SK-N-SH (cell line): ENCODE measurements at regions not wholly inside any gene's neighbourhood (a gene's known extent, or its start where the extent isn't known, plus 50 kb on each side); places are given as distances from the start of the nearest gene placed in this dataset.

Source experiments
- CTCF ChIA-PET: fragments of 300-600, 350-600 bp; formaldehyde crosslinking; extraction: SDS; loops from one replicate; lab custom pipeline; 2021; lab: Yijun Ruan, JAX
- POLR2A ChIA-PET: fragments of 350-600 bp; sonication (Branson Sonifier 250); formaldehyde crosslinking; extraction: SDS; loops from one replicate; lab custom pipeline; 2020; ENCODE audit warnings: antibody characterized with exemption, inconsistent platforms; lab: Yijun Ruan, JAX
- DNase-seq: peaks from one replicate; pipeline ENCODE4 v3.0.0; 2012
- H2AFZ ChIP-seq: fragments of 200-600 bp; sonication (generic); 2 replicates; pipeline ENCODE4 v1.8.1; 2016; ENCODE audit warnings: antibody characterized with exemption, mild to moderate bottlenecking, low read depth
- H3F3A ChIP-seq: fragments of 200-600 bp; sonication (generic); replicated peaks from 2 replicates; pipeline ENCODE3; 2016; ENCODE audit warnings: antibody characterized with exemption, mild to moderate bottlenecking; ENCODE audit not compliant: insufficient read depth
- H3K27ac ChIP-seq, 2 experiments: fragments of 200-500 bp in 1 of 2; fragments of 200-600 bp in 1 of 2; sonication (Bioruptor generic) in 1 of 2; sonication (generic), shearing (Covaris generic) in 1 of 2; 2 replicates each; pipeline versions ENCODE4 v1.5.1 to v1.6.1; 2014 to 2016; ENCODE audit warnings: low read depth in 2 of 2, inconsistent platforms in 1 of 2, low read length in 1 of 2, mild to moderate bottlenecking in 1 of 2, mixed read lengths in 1 of 2
- H3K27me3 ChIP-seq: fragments of 200-600 bp; sonication (generic), shearing (Covaris generic); 2 replicates; pipeline ENCODE4 v1.6.1; 2016; ENCODE audit warnings: mixed run types; ENCODE audit not compliant: insufficient read depth
- H3K36me3 ChIP-seq, 2 experiments: fragments of 200-500 bp in 1 of 2; fragments of 200-600 bp in 1 of 2; sonication (Bioruptor generic) in 1 of 2; sonication (generic) in 1 of 2; replicated peaks in 1 of 2; 2 replicates each; pipeline versions ENCODE3 to v1.5.1; 2014 to 2016; ENCODE audit warnings: low read length in 1 of 2, mild to moderate bottlenecking in 1 of 2; ENCODE audit not compliant: insufficient read depth in 2 of 2, control insufficient read depth in 1 of 2
- H3K4me1 ChIP-seq, 2 experiments: fragments of 200-500 bp in 1 of 2; fragments of 200-600 bp in 1 of 2; sonication (Bioruptor generic) in 1 of 2; sonication (generic), shearing (Covaris generic) in 1 of 2; 2 replicates each; pipeline versions ENCODE4 v1.5.1 to v1.6.1; 2014 to 2016; ENCODE audit warnings: low read depth in 1 of 2, low read length in 1 of 2, mixed run types in 1 of 2; ENCODE audit not compliant: insufficient read depth in 2 of 2, control insufficient read depth in 1 of 2
- H3K4me2 ChIP-seq: fragments of 200-600 bp; sonication (generic), shearing (Covaris generic); 2 replicates; pipeline ENCODE4 v1.6.1; 2017; ENCODE audit warnings: mixed run types
- H3K4me3 ChIP-seq, 2 experiments: fragments of 200-500 bp in 1 of 2; fragments of 200-600 bp in 1 of 2; sonication (Bioruptor generic) in 1 of 2; sonication (generic), shearing (Covaris generic) in 1 of 2; 2 replicates each; pipeline versions ENCODE4 v1.5.1 to v1.8.1; 2014 to 2016; ENCODE audit warnings: low read depth in 2 of 2, inconsistent platforms in 1 of 2, low read length in 1 of 2, mild to moderate bottlenecking in 1 of 2, mixed read lengths in 1 of 2, moderate library complexity in 1 of 2
- H3K79me2 ChIP-seq: fragments of 200-600 bp; sonication (generic); 2 replicates; pipeline ENCODE4 v1.8.1; 2017; ENCODE audit warnings: mild to moderate bottlenecking; ENCODE audit not compliant: insufficient read depth
- H3K9ac ChIP-seq: fragments of 200-600 bp; sonication (generic); 2 replicates; pipeline ENCODE4 v1.6.1; 2017; ENCODE audit warnings: mixed run types
- H3K9me2 ChIP-seq: fragments of 200-600 bp; sonication (generic); 2 replicates; pipeline ENCODE4 v1.6.1; 2017; ENCODE audit warnings: mixed run types
- H3K9me3 ChIP-seq: fragments of 200-600 bp; sonication (generic); 2 replicates; pipeline ENCODE4 v1.6.1; 2017; ENCODE audit warnings: mixed run types, mild to moderate bottlenecking, moderate library complexity
- H4K20me1 ChIP-seq: fragments of 200-600 bp; sonication (generic); 2 replicates; pipeline ENCODE4 v1.6.1; 2017; ENCODE audit warnings: mild to moderate bottlenecking, mixed run types; ENCODE audit not compliant: insufficient read depth
- CHD2 ChIP-seq: fragments of 150-350 bp; IDR thresholded peaks from 2 replicates; pipeline ENCODE4 v1.6.1; 2018; ENCODE audit warnings: low read length; ENCODE audit not compliant: partially characterized antibody
- EP300 ChIP-seq, 2 experiments: IDR thresholded peaks; 2 replicates each; pipeline versions ENCODE4 v1.4.0 to v1.6.1; 2012; ENCODE audit warnings: borderline replicate concordance in 1 of 2, low read depth in 1 of 2, low read length in 1 of 2
- FOSL2 ChIP-seq: IDR thresholded peaks from 2 replicates; pipeline ENCODE4 v1.4.0; 2012; ENCODE audit warnings: low read depth, mild to moderate bottlenecking, moderate library complexity, borderline replicate concordance
- FOXJ3 ChIP-seq: sonication (generic); formaldehyde crosslinking; IDR thresholded peaks from 2 replicates; pipeline ENCODE4 v1.5.1; 2020; ENCODE audit warnings: mild to moderate bottlenecking, missing genetic modification reagents
- FOXM1 ChIP-seq: IDR thresholded peaks from 2 replicates; pipeline ENCODE4 v1.4.0; 2012; ENCODE audit warnings: low read depth, mild to moderate bottlenecking
- JUND ChIP-seq: IDR thresholded peaks from 2 replicates; pipeline ENCODE4 v1.4.0; 2012
- MXI1 ChIP-seq: IDR thresholded peaks from 2 replicates; pipeline ENCODE4 v1.6.1; 2012; ENCODE audit warnings: mild to moderate bottlenecking, low read depth, low read length, improper control_type of control experiment
- NFIC ChIP-seq: IDR thresholded peaks from 2 replicates; pipeline ENCODE4 v1.4.0; 2012; ENCODE audit warnings: borderline replicate concordance
- POLR2AphosphoS5 ChIP-seq: IDR thresholded peaks from 2 replicates; pipeline ENCODE4 v1.6.1; 2012; ENCODE audit warnings: low read depth, low read length
- RAD21 ChIP-seq: IDR thresholded peaks from 2 replicates; pipeline ENCODE4 v1.6.1; 2012; ENCODE audit warnings: mild to moderate bottlenecking, low read length
- RCOR1 ChIP-seq: fragments of 150-350 bp; IDR thresholded peaks from 2 replicates; pipeline ENCODE4 v1.6.1; 2017; ENCODE audit warnings: antibody characterized with exemption, low read length
- SIN3A ChIP-seq: IDR thresholded peaks from 2 replicates; pipeline ENCODE4 v1.6.1; 2012; ENCODE audit warnings: low read depth, mild to moderate bottlenecking, low read length, moderate library complexity, borderline replicate concordance
- TAF1 ChIP-seq: IDR thresholded peaks from 2 replicates; pipeline ENCODE4 v1.6.1; 2012; ENCODE audit warnings: low read depth, mild to moderate bottlenecking, low read length, moderate library complexity, borderline replicate concordance
- TEAD4 ChIP-seq: IDR thresholded peaks from 2 replicates; pipeline ENCODE4 v1.4.0; 2012; ENCODE audit warnings: mild to moderate bottlenecking, borderline replicate concordance; ENCODE audit not compliant: insufficient read depth
- YY1 ChIP-seq: IDR thresholded peaks from 2 replicates; pipeline ENCODE4 v1.4.0; 2012; ENCODE audit warnings: low read depth, mild to moderate bottlenecking
- WGBS: methylation state at CpG from one replicate; pipeline ENCODE4 v1.1.6; 2017; ENCODE audit warnings: low lambda C conversion rate; 5-methylcytosine and 5-hydroxymethylcytosine counted together
- TF ChIP-seq, protein P1 (sequence below): IDR thresholded peaks from 2 replicates; pipeline ENCODE4 v1.4.0; 2012; ENCODE audit warnings: low read depth, borderline replicate concordance
- TF ChIP-seq, protein P2 (sequence below): fragments of 150-350 bp; IDR thresholded peaks from 2 replicates; pipeline ENCODE4 v1.6.1; 2017; ENCODE audit warnings: antibody characterized with exemption, low read length, low read depth, borderline replicate concordance
- TF ChIP-seq, protein P3 (sequence below): fragments of 150-350 bp; IDR thresholded peaks from 2 replicates; pipeline ENCODE4 v1.6.1; 2016; ENCODE audit warnings: mild to moderate bottlenecking, low read depth, low read length

DNA sequence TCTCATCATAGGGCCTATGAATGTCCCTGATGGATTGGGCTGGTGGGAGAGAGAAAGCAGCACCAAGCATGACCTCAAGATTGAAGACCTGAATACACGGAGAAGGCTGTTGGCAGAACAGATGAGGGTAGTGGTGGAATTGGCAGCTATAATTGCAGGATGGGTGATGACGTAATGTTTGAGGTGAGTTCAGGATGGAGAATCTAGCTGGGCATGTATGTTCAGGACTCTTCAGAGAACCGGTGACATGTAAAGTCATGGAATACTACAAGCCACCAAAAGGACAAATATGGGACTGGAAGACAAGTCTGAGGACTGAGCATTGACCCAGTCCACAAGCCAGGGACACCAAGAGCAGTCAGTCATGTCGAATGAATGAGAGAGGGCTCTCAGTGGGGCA is 999.8 kb upstream of the TMEM132C start (continued):
- TF ChIP-seq, protein P1, sequence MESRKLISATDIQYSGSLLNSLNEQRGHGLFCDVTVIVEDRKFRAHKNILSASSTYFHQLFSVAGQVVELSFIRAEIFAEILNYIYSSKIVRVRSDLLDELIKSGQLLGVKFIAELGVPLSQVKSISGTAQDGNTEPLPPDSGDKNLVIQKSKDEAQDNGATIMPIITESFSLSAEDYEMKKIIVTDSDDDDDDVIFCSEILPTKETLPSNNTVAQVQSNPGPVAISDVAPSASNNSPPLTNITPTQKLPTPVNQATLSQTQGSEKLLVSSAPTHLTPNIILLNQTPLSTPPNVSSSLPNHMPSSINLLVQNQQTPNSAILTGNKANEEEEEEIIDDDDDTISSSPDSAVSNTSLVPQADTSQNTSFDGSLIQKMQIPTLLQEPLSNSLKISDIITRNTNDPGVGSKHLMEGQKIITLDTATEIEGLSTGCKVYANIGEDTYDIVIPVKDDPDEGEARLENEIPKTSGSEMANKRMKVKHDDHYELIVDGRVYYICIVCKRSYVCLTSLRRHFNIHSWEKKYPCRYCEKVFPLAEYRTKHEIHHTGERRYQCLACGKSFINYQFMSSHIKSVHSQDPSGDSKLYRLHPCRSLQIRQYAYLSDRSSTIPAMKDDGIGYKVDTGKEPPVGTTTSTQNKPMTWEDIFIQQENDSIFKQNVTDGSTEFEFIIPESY = no peak
- TF ChIP-seq FOXJ3 (CRISPR knock-in tag) (no peak), YY1 (no peak)
- TF ChIP-seq, protein P2, sequence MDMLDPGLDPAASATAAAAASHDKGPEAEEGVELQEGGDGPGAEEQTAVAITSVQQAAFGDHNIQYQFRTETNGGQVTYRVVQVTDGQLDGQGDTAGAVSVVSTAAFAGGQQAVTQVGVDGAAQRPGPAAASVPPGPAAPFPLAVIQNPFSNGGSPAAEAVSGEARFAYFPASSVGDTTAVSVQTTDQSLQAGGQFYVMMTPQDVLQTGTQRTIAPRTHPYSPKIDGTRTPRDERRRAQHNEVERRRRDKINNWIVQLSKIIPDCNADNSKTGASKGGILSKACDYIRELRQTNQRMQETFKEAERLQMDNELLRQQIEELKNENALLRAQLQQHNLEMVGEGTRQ = no peak

DNA sequence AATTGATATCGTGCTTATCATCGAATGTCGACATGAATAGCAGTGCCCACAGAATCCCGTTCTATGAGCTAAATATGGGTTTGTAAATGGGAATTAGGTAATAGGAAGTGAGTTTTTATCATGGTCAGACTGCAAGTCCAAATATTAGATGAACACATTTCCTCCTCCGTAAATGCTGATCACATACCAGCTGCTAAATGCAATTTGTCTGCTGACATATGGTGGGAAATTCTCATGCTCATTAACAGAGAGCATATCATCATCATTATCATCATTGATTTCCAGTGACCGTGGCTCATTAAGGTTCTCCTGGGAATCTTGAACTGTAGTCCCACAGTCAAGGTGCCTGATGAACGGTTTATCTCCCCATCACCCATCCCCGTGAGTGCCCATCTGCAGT is 998.8 kb upstream of the TMEM132C start:
- Histone ChIP-seq H3K9ac (no peak overlapping the region), H3K36me3 (no peaks in the 10 kb centered on the region), H3K27me3 (no peaks in the 10 kb centered on the region), H3F3A (no peaks in the 10 kb centered on the region), H3K27ac (no peak overlapping the region), H3K79me2 (no peaks in the 10 kb centered on the region), H4K20me1 (no peaks in the 10 kb centered on the region), H3K9me3 (no peaks in the 10 kb centered on the region), H3K4me2 (no peak overlapping the region), H3K4me1 (no peaks in the 10 kb centered on the region), H3K9me2 (no peaks in the 10 kb centered on the region), H3K4me3 (no peak overlapping the region), H2AFZ (no peak overlapping the region)
- DNase-seq = no peak
- ChIA-PET CTCF (interaction anchor here (1.4 kb wide), 1 partner anchor 25 kb away, joined by 3 read pairs; no protein-coding TSS in a partner anchor), POLR2A (no interaction called here)
- 24% methylated on average over 8 of the region's 8 CpGs for WGBS
- TF ChIP-seq, protein P3, sequence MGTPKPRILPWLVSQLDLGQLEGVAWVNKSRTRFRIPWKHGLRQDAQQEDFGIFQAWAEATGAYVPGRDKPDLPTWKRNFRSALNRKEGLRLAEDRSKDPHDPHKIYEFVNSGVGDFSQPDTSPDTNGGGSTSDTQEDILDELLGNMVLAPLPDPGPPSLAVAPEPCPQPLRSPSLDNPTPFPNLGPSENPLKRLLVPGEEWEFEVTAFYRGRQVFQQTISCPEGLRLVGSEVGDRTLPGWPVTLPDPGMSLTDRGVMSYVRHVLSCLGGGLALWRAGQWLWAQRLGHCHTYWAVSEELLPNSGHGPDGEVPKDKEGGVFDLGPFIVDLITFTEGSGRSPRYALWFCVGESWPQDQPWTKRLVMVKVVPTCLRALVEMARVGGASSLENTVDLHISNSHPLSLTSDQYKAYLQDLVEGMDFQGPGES = no peak
- no peak for TF ChIP-seq POLR2AphosphoS5
- TF ChIP-seq JUND = no peak
- no peak for TF ChIP-seq FOSL2
- no peak for TF ChIP-seq NFIC
- no peak for TF ChIP-seq CHD2
- TF ChIP-seq TAF1 = no peak
- no peak for TF ChIP-seq RCOR1
- no peak for TF ChIP-seq SIN3A
- no peak for TF ChIP-seq FOXM1
- TF ChIP-seq MXI1 = no peak
- no peak for TF ChIP-seq RAD21
- no peak for TF ChIP-seq EP300 (IDR thresholded peaks at IDR 0.05; ENCODE audit: borderline replicate concordance in 1 of 2, low read depth in 1 of 2, low read length in 1 of 2)
- no peak for TF ChIP-seq TEAD4
